Right ventricle myocardium superior (tissue), 1 donor: ENCODE measurements at regions not wholly inside any gene's neighbourhood (a gene's known extent, or its start where the extent isn't known, plus 50 kb on each side); places are given as distances from the start of the nearest gene placed in this dataset.
A peak's percentile ranks its signal among the peaks of the same experiment; 100 is the strongest.
"Not testable (repeated sequence)": the region's sequence is repeated elsewhere in the genome, so short reads cannot be mapped to it uniquely, and the experiment has no call there.

ENCODE experiments used
- ATAC-seq: fragments of 200-7000 bp; cut with Tn5 transposase; one replicate; pipeline ENCODE4 v1.9.1; 2020; ENCODE audit warnings: mild to moderate bottlenecking; ENCODE audit not compliant: poor library complexity
- DNase-seq: peaks from one replicate; pipeline ENCODE4 v3.0.0-alpha.2; 2020
- intact Hi-C: fragments of 100-400 bp; cut with DNase I; formaldehyde crosslinking; loops from one replicate; pipeline ENCODE4 v1.11.2; 2022
- donor health status: DM: no; HTN: yes; CAD: no; lungs with severe emphysema.

GRCh38 chrX:87901060-87901459 lies 383.5 kb downstream of the KLHL4 start:
- intact Hi-C loops = no loop called here
- no peak for DNase-seq

GRCh38 chrX:87914726-87915125 lies 397.1 kb downstream of the KLHL4 start:
- intact Hi-C loops = no loop called here
- no peak for ATAC-seq
- DNase-seq = no peak

More at GRCh38 chrX:87901060-87901459, 383.5 kb downstream of the KLHL4 start:
- ATAC-seq = no peak

- intact Hi-C loops = no loop called here
- DNase-seq = no peak
- ATAC-seq = peak; percentile 52
Measured at GRCh38 chrX:87924619-87925018, 407.0 kb downstream of the KLHL4 start.

DNA sequence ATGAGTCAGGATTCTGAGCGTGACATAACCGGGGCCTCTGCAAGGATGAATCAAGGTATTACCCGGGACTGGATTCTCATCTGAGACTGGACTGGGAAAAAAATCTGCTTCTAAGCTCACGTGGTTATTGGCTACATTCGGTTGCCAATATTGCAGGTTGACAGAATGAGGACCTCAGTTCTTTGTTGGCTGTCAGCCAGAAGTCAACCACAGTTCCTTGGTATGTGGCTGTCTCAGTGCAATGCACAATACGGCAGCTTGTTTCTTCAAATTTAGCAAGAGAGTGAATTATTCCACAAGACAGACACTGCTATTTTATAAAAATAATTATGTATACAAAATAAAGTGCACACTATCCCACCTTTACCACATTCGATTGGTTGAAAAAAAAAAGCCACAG lies 424.2 kb downstream of the KLHL4 start:
- intact Hi-C loops = no loop called here

DNA sequence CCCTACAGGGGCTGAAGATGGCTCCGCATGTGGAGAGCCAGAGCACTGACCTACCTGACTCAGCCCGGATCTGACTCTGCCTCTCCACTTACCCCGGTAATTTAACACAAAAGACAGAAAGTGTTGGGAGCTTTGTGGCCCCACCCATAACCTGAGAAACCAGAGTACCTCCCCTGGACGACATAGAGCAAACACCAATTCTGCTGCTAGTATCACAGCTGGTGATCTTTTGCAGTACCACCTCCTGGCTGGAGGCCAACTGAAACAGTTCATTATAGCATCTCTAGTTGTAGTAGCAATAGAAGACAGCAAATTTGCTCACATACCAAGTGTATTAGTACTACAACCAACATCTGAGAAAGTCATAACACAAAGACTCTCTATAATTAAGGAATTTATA lies 443.9 kb downstream of the KLHL4 start:
- intact Hi-C loops = no loop called here
- DNase-seq (no peak), ATAC-seq (no peak)

More for the DNA sequence above, 424.2 kb downstream of the KLHL4 start:
- DNase-seq (no peak), ATAC-seq (no peak)

GRCh38 chrX:87968118-87968517 lies 450.5 kb downstream of the KLHL4 start:
- ATAC-seq (no peak), DNase-seq (no peak)
- intact Hi-C loops = no loop called here

GRCh38 chrX:87972121-87972520 lies 454.5 kb downstream of the KLHL4 start:
- intact Hi-C loops, ATAC-seq, DNase-seq: not testable (repeated sequence)

DNA sequence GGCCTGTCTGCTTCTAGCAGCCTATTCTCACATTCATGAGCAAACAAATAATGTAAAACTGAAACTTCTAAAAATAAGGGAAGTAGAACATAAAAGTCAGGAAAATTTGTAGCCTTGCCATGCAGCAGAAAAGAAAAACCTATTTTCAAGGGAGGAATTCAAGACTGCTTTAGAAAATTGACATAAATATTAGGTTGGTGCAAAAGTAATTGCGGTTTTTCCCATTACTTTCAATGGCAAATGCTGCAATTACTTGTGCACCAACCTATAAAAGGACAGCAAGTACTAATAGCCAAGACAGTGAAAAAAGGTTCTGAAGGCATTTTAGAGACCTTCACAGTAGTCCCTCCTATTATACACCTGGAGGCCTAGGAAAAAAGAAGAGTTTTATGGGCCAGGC lies 457.8 kb downstream of the KLHL4 start:
- intact Hi-C loops = no loop called here
- no peak for DNase-seq
- no peak for ATAC-seq

DNA sequence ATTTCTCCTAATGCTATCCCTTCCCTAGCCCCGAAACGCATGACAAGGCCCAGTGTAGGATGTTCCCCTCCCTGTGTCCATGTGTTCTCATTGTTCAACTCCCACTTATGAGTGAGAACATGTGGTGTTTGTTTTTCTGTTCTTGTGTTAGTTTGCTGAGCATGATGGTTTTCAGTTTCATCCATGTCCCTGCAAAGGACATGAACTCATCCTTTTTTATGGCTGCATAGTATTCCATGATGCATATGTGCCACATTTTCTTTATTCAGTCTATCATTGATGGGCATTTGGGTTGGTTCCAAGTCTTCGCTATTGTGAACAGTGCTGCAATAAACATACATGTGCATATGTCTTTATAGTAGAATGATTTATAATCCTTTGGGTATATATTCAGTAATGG lies 490.3 kb downstream of the KLHL4 start:
- intact Hi-C loops, ATAC-seq, DNase-seq: not testable (repeated sequence)

DNA sequence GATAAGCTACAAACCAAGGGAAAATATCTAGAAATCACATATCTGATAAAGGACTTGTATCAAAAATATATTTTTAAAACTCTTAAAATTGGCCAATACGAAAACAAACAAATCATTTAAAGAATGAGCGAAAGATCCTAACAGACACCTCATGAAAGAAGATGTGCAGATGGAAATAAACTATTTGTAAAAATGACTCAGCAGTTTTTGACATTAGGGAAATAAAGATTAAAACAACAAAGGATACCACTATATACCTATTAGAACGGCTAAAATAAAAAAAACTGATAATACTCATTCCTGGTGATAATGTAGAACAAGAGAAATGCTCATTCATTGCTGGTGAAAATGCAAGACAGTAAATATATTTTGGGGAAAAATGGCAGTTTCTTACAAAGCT lies 506.4 kb downstream of the KLHL4 start:
- ATAC-seq = no peak
- DNase-seq = no peak
- intact Hi-C loops = no loop called here

DNA sequence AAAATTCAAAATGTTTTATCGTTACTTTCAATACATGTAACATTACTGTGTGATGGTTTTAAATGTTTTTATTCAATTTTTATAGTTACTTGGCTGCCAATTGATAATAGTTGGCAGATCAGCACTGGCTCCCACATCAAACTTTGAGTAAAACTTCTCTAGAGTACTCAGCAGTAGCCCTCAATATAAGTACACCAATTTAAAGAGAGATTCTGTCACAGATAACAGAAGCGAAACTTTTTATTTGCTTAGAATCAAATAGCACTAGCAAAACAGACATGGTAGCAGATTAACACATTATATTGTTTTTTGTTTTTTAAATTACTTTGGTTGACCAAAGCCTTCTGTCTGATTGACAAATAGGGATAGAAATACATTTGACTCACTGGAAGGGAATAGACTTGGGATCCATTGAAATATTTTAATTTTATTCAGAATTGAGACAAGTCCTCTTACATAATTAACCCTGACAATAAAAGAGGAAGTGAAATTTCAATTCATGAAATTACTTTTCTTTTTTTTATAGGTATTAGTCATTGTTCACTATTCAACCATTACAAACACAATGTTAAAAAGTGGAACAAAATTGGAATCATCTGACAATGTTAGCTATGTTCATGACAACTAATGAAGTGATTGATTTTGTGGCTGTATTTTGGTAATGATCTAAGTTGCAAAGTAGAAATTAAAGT lies 554.9 kb downstream of the KLHL4 start:
- ATAC-seq = no peak
- intact Hi-C loops = no loop called here

GRCh38 chrX:88101968-88102367 lies 584.4 kb downstream of the KLHL4 start:
- DNase-seq = no peak
- ATAC-seq = no peak
- intact Hi-C loops = no loop called here

More for the DNA sequence above, 554.9 kb downstream of the KLHL4 start:
- no peak for DNase-seq

- no peak for ATAC-seq
- intact Hi-C loops = no loop called here
- no peak for DNase-seq
Measured at GRCh38 chrX:88135735-88136134, 611.3 kb upstream of the CPXCR1 start.

DNA sequence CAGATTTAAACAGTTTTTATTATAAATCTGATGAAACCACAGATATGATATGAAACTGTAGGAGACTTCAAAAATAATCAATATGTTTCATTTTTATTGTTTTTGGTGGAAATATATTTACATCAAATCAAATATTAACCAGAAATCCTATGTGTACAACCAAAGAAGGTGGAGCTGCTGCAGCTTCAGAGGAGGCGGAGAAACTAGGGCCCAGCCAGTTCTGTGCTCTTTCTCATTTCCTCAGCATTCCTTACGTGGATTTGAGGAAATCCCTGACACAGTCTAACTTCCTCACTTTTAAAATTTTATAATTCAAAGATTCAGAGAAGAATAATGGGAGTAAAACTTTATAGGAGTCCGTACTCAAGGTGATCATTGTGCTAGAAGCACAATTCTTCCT lies 610.7 kb upstream of the CPXCR1 start:
- no peak for ATAC-seq
- intact Hi-C loops = no loop called here
- no peak for DNase-seq

- no peak for ATAC-seq
- intact Hi-C loops = no loop called here
- DNase-seq = no peak
Measured at GRCh38 chrX:88146577-88146976, 600.4 kb upstream of the CPXCR1 start.

GRCh38 chrX:88170553-88170952 lies 576.5 kb upstream of the CPXCR1 start:
- ATAC-seq (no peak), DNase-seq (no peak)
- intact Hi-C loops = no loop called here

DNA sequence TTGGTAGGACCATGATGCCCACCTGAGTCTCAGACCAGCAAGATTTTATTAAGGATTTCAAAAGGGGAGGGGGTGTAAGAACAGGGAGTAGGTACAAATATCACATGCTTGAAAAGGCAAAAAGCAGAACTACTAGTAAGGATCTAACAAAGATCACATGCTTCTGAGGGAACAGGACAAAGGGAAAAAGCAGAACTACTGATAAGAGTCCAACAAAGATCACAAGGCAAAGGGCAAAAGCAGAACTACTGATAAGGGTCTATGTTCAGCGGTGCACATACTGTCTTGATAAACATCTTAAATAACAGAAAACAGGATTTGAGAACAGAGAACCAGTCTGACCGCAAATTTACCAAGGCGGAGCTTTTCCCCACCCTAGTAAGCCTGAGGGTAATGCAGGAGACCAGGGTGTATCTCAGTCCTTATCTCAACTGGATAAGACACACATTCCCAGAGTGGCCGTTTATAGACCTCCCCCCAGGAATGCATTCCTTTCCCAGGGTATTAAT lies 573.0 kb upstream of the CPXCR1 start:
- ATAC-seq, intact Hi-C loops, DNase-seq: not testable (repeated sequence)

- no peak for ATAC-seq
- intact Hi-C loops = no loop called here
Measured at GRCh38 chrX:88202149-88202548, 544.9 kb upstream of the CPXCR1 start.

DNA sequence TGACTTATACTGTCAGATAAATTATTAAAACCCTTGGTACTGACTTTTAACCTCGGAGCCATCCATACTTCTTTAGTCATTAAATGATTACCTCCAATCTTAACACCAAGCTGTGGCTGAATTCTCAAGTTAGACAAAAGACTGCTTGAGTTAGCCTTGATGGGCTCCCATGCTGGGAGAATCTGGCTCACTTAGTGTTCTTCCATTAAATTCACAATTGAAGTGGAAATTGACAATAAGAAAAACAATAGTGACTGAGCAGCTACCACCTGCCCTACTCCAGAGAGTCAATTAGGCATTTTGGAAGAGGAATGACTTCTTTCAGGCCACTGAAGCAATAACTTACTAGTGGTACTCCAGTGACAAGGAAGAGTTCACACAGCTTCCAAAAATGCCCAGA lies 503.0 kb upstream of the CPXCR1 start:
- intact Hi-C loops = no loop called here
- DNase-seq = no peak
- no peak for ATAC-seq

More at GRCh38 chrX:88202149-88202548, 544.9 kb upstream of the CPXCR1 start:
- no peak for DNase-seq

- ATAC-seq (no peak), DNase-seq (no peak)
- intact Hi-C loops = no loop called here
Measured at GRCh38 chrX:88284844-88285243, 462.2 kb upstream of the CPXCR1 start.

GRCh38 chrX:88313972-88314371 lies 433.1 kb upstream of the CPXCR1 start:
- intact Hi-C loops, DNase-seq, ATAC-seq: not testable (repeated sequence)
